ENCODE measurements at regions not wholly inside any gene's neighbourhood (a gene's known extent, or its start where the extent isn't known, plus 50 kb on each side); places are given as distances from the start of the nearest gene placed in this dataset.

- H3K4ac ChIP-seq (ENCODE audit: low read depth in 1 of 2, low read length in 2 of 2), result no peak overlapping the region
- no peak overlapping the region for H2AFZ ChIP-seq (ENCODE audit: low read depth, low read length)
- no peak overlapping the region for H2BK12ac ChIP-seq (ENCODE audit: low read length in 2 of 2)
- peaks cover 98 to 100% of the 10 kb centered on the region in 2 experiments for H3K27me3 ChIP-seq (ENCODE audit: control insufficient read depth in 1 of 2, insufficient read depth in 1 of 2, low read length in 2 of 2)
- no peaks in the 10 kb centered on the region for H3K79me1 ChIP-seq (replicated peaks; ENCODE audit: low read length, poor library complexity, severe bottlenecking)
- H3K36me3 ChIP-seq (ENCODE audit: control insufficient read depth in 1 of 2, insufficient read depth in 2 of 2, low read depth in 1 of 2, low read length in 2 of 2), result no peaks in the 10 kb centered on the region
- H2BK120ac ChIP-seq (ENCODE audit: low read depth, low read length), result no peak overlapping the region
- no peak for DNase-seq
- H3K4me1 ChIP-seq (ENCODE audit: control insufficient read depth, insufficient read depth, low read depth, low read length), result peaks cover 14% of the 10 kb centered on the region
- H2BK5ac ChIP-seq (ENCODE audit: low read depth, low read length, poor library complexity, severe bottlenecking), result no peak overlapping the region
- 13% methylated on average over 45 of the region's 45 CpGs for WGBS
- H3K14ac ChIP-seq (ENCODE audit: low read length in 2 of 2), result no peak overlapping the region
- H3K27ac ChIP-seq (ENCODE audit: low read length, poor library complexity, severe bottlenecking), result no peak overlapping the region
- H2AK5ac ChIP-seq (ENCODE audit: low read length, severe bottlenecking), result no peak overlapping the region
- H2BK15ac ChIP-seq (ENCODE audit: low read depth, poor library complexity, severe bottlenecking), result no peak overlapping the region
- H3K9me3 ChIP-seq (ENCODE audit: control insufficient read depth, low read length), result peaks cover 3% of the 10 kb centered on the region
- no peak overlapping the region for H3K23ac ChIP-seq (ENCODE audit: low read length in 2 of 2)
- H4K91ac ChIP-seq (ENCODE audit: low read length), result no peak overlapping the region
- no peak overlapping the region for H3K18ac ChIP-seq (ENCODE audit: low read depth in 1 of 2, low read length in 2 of 2)
- no peak overlapping the region for H4K8ac ChIP-seq (ENCODE audit: low read length)
- H3K9ac ChIP-seq (ENCODE audit: low read length), result no peak overlapping the region
- peak overlapping the region in 1 of 2 experiments; percentile 68 for H3K4me3 ChIP-seq (ENCODE audit: insufficient read depth in 1 of 2, low read depth in 1 of 2, low read length in 2 of 2)
- H3K4me2 ChIP-seq (ENCODE audit: low read length, poor library complexity, severe bottlenecking), result peak overlapping the region; percentile 35
Measured at GRCh38 chr15:89406218-89406939, 71.8 kb upstream of the POLG start.

GRCh38 chr15:89405494-89405893, 70.9 kb upstream of the POLG start:
- Histone ChIP-seq H3K4ac (ENCODE audit: low read depth in 1 of 2, low read length in 2 of 2) (no peak overlapping the region), H3K18ac (ENCODE audit: low read depth in 1 of 2, low read length in 2 of 2) (no peak overlapping the region), H2AFZ (ENCODE audit: low read depth, low read length) (no peak overlapping the region), H2AK5ac (ENCODE audit: low read length, severe bottlenecking) (no peak overlapping the region), H3K79me1 (replicated peaks; ENCODE audit: low read length, poor library complexity, severe bottlenecking) (no peaks in the 10 kb centered on the region), H2BK5ac (ENCODE audit: low read depth, low read length, poor library complexity, severe bottlenecking) (no peak overlapping the region), H3K36me3 (ENCODE audit: control insufficient read depth in 1 of 2, insufficient read depth in 2 of 2, low read depth in 1 of 2, low read length in 2 of 2) (no peaks in the 10 kb centered on the region), H3K4me2 (ENCODE audit: low read length, poor library complexity, severe bottlenecking) (no peak overlapping the region), H2BK15ac (ENCODE audit: low read depth, poor library complexity, severe bottlenecking) (no peak overlapping the region), H3K9me3 (ENCODE audit: control insufficient read depth, low read length) (peaks cover 3% of the 10 kb centered on the region), H3K23ac (ENCODE audit: low read length in 2 of 2) (no peak overlapping the region), H4K8ac (ENCODE audit: low read length) (no peak overlapping the region), H3K14ac (ENCODE audit: low read length in 2 of 2) (no peak overlapping the region), H3K9ac (ENCODE audit: low read length) (no peak overlapping the region), H4K91ac (ENCODE audit: low read length) (no peak overlapping the region), H3K4me1 (ENCODE audit: control insufficient read depth, insufficient read depth, low read depth, low read length) (peaks cover 14% of the 10 kb centered on the region), H2BK12ac (ENCODE audit: low read length in 2 of 2) (no peak overlapping the region), H3K27me3 (ENCODE audit: control insufficient read depth in 1 of 2, insufficient read depth in 1 of 2, low read length in 2 of 2) (peaks cover 98 to 100% of the 10 kb centered on the region in 2 experiments), H3K27ac (ENCODE audit: low read length, poor library complexity, severe bottlenecking) (no peak overlapping the region), H3K4me3 (ENCODE audit: insufficient read depth in 1 of 2, low read depth in 1 of 2, low read length in 2 of 2) (no peak overlapping the region), H2BK120ac (ENCODE audit: low read depth, low read length) (no peak overlapping the region)
- no peak for DNase-seq
- WGBS, result 23% methylated on average over 8 of the region's 9 CpGs

- Histone ChIP-seq H3K4ac (ENCODE audit: low read depth in 1 of 2, low read length in 2 of 2) (no peak overlapping the region), H4K91ac (ENCODE audit: low read length) (no peak overlapping the region), H3K4me1 (ENCODE audit: control insufficient read depth, insufficient read depth, low read depth, low read length) (peaks cover 21% of the 10 kb centered on the region), H2BK120ac (ENCODE audit: low read depth, low read length) (no peak overlapping the region), H2AFZ (ENCODE audit: low read depth, low read length) (no peak overlapping the region), H3K9me3 (ENCODE audit: control insufficient read depth, low read length) (peaks cover 3% of the 10 kb centered on the region), H3K14ac (ENCODE audit: low read length in 2 of 2) (no peak overlapping the region), H3K18ac (ENCODE audit: low read depth in 1 of 2, low read length in 2 of 2) (no peak overlapping the region), H2AK5ac (ENCODE audit: low read length, severe bottlenecking) (no peak overlapping the region), H3K36me3 (ENCODE audit: control insufficient read depth in 1 of 2, insufficient read depth in 2 of 2, low read depth in 1 of 2, low read length in 2 of 2) (no peaks in the 10 kb centered on the region), H3K9ac (ENCODE audit: low read length) (no peak overlapping the region), H3K4me2 (ENCODE audit: low read length, poor library complexity, severe bottlenecking) (no peak overlapping the region), H4K8ac (ENCODE audit: low read length) (no peak overlapping the region), H3K79me1 (replicated peaks; ENCODE audit: low read length, poor library complexity, severe bottlenecking) (no peaks in the 10 kb centered on the region), H2BK5ac (ENCODE audit: low read depth, low read length, poor library complexity, severe bottlenecking) (no peak overlapping the region), H3K27me3 (ENCODE audit: control insufficient read depth in 1 of 2, insufficient read depth in 1 of 2, low read length in 2 of 2) (peaks cover 95 to 97% of the 10 kb centered on the region in 2 experiments), H2BK12ac (ENCODE audit: low read length in 2 of 2) (no peak overlapping the region), H3K23ac (ENCODE audit: low read length in 2 of 2) (no peak overlapping the region), H3K4me3 (ENCODE audit: insufficient read depth in 1 of 2, low read depth in 1 of 2, low read length in 2 of 2) (no peak overlapping the region), H3K27ac (ENCODE audit: low read length, poor library complexity, severe bottlenecking) (no peak overlapping the region), H2BK15ac (ENCODE audit: low read depth, poor library complexity, severe bottlenecking) (no peak overlapping the region)
- DNase-seq, result no peak
- 33% methylated on average over 3 of the region's 3 CpGs for WGBS
Measured at GRCh38 chr15:89404023-89404422, 69.4 kb upstream of the POLG start.

GRCh38 chr15:89402518-89402805, 67.8 kb upstream of the POLG start:
- peaks cover 95 to 97% of the 10 kb centered on the region in 2 experiments for H3K27me3 ChIP-seq (ENCODE audit: control insufficient read depth in 1 of 2, insufficient read depth in 1 of 2, low read length in 2 of 2)
- no peak overlapping the region for H3K18ac ChIP-seq (ENCODE audit: low read depth in 1 of 2, low read length in 2 of 2)
- H3K9me3 ChIP-seq (ENCODE audit: control insufficient read depth, low read length), result peaks cover 3% of the 10 kb centered on the region
- no peak overlapping the region for H3K4me3 ChIP-seq (ENCODE audit: insufficient read depth in 1 of 2, low read depth in 1 of 2, low read length in 2 of 2)
- H2BK15ac ChIP-seq (ENCODE audit: low read depth, poor library complexity, severe bottlenecking), result no peak overlapping the region
- H3K9ac ChIP-seq (ENCODE audit: low read length), result no peak overlapping the region
- H3K36me3 ChIP-seq (ENCODE audit: control insufficient read depth in 1 of 2, insufficient read depth in 2 of 2, low read depth in 1 of 2, low read length in 2 of 2), result no peaks in the 10 kb centered on the region
- no peak overlapping the region for H2BK120ac ChIP-seq (ENCODE audit: low read depth, low read length)
- H3K4me2 ChIP-seq (ENCODE audit: low read length, poor library complexity, severe bottlenecking), result no peak overlapping the region
- no peak overlapping the region for H3K23ac ChIP-seq (ENCODE audit: low read length in 2 of 2)
- no peak overlapping the region for H3K27ac ChIP-seq (ENCODE audit: low read length, poor library complexity, severe bottlenecking)
- 0% methylated on average over 1 of the region's 1 CpG for WGBS
- H3K4ac ChIP-seq (ENCODE audit: low read depth in 1 of 2, low read length in 2 of 2), result no peak overlapping the region
- no peak overlapping the region for H4K91ac ChIP-seq (ENCODE audit: low read length)
- H3K14ac ChIP-seq (ENCODE audit: low read length in 2 of 2), result no peak overlapping the region
- H4K8ac ChIP-seq (ENCODE audit: low read length), result no peak overlapping the region
- H2AK5ac ChIP-seq (ENCODE audit: low read length, severe bottlenecking), result no peak overlapping the region
- peaks cover 18% of the 10 kb centered on the region for H3K4me1 ChIP-seq (ENCODE audit: control insufficient read depth, insufficient read depth, low read depth, low read length)
- no peak overlapping the region for H2AFZ ChIP-seq (ENCODE audit: low read depth, low read length)
- no peak overlapping the region for H2BK12ac ChIP-seq (ENCODE audit: low read length in 2 of 2)
- DNase-seq, result no peak
- no peak overlapping the region for H2BK5ac ChIP-seq (ENCODE audit: low read depth, low read length, poor library complexity, severe bottlenecking)
- no peaks in the 10 kb centered on the region for H3K79me1 ChIP-seq (replicated peaks; ENCODE audit: low read length, poor library complexity, severe bottlenecking)
